Panc1 (cell line): ENCODE measurements at regions not wholly inside any gene's neighbourhood (a gene's known extent, or its start where the extent isn't known, plus 50 kb on each side); places are given as distances from the start of the nearest gene placed in this dataset.

Experiments used
- ATAC-seq: fragments of 200-7000 bp; cut with Tn5 transposase; 2 replicates; pipeline ENCODE4 v1.9.1; 2020; ENCODE audit warnings: mild to moderate bottlenecking, moderate library complexity
- BruUV-seq: library from RNA; stranded (reverse); fragments of 400-500 nt; replicated peaks from 2 replicates; lab custom pipeline; 2021; lab: Mats Ljungman, UMichigan
- CTCF ChIA-PET: fragments of 300-600 bp; sonication (Branson Sonifier 250); formaldehyde crosslinking; loops from one replicate; lab custom pipeline; 2022; ENCODE audit warnings: antibody characterized with exemption; lab: Charles Lee
- POLR2A ChIA-PET: fragments of 300-600 bp; sonication (Branson Sonifier 250); formaldehyde crosslinking; loops from one replicate; lab custom pipeline; 2022; ENCODE audit warnings: antibody characterized with exemption; lab: Charles Lee
- DNase-seq: peaks from one replicate; pipeline ENCODE4 v3.0.0-alpha.2; 2010; ENCODE audit warnings: low read depth, low spot score
- H3K27ac ChIP-seq: 2 replicates; pipeline ENCODE4 v1.5.1; 2011; ENCODE audit warnings: mild to moderate bottlenecking, low read length, inconsistent platforms
- H3K27me3 ChIP-seq: fragments of 200-500 bp; sonication (Bioruptor generic); 2 replicates; pipeline ENCODE4 v1.6.0; 2014; ENCODE audit warnings: low read length, inconsistent platforms; ENCODE audit not compliant: control insufficient read depth, insufficient read depth
- H3K36me3 ChIP-seq: fragments of 200-500 bp; sonication (Bioruptor generic); 2 replicates; pipeline ENCODE4 v1.5.1; 2014; ENCODE audit warnings: inconsistent platforms, mild to moderate bottlenecking, low read length, moderate library complexity; ENCODE audit not compliant: control insufficient read depth, insufficient read depth
- H3K4me1 ChIP-seq: 2 replicates; pipeline ENCODE4 v1.5.1; 2011; ENCODE audit warnings: inconsistent platforms, mild to moderate bottlenecking, low read length, moderate library complexity; ENCODE audit not compliant: control insufficient read depth, insufficient read depth
- H3K4me3 ChIP-seq, 2 experiments: 2 replicates each; pipeline ENCODE4 v1.5.1; 2011 to 2012; ENCODE audit warnings: low read depth in 2 of 2, low read length in 2 of 2, mild to moderate bottlenecking in 2 of 2, inconsistent platforms in 1 of 2, moderate library complexity in 1 of 2
- H3K9me3 ChIP-seq: fragments of 200-500 bp; sonication (Bioruptor generic); 2 replicates; pipeline ENCODE4 v1.5.1; 2014; ENCODE audit warnings: low read depth, mild to moderate bottlenecking, inconsistent platforms, low read length, moderate library complexity; ENCODE audit not compliant: control insufficient read depth, insufficient read depth
- CTCF ChIP-seq: fragments of 450-650 bp; IDR thresholded peaks from 2 replicates; pipeline ENCODE4 v1.5.1; 2017; ENCODE audit warnings: mild to moderate bottlenecking
- POLR2AphosphoS5 ChIP-seq: IDR thresholded peaks from 2 replicates; pipeline ENCODE4 v1.6.1; 2012; ENCODE audit warnings: mild to moderate bottlenecking, low read depth, low read length, moderate library complexity
- REST ChIP-seq, 2 experiments: IDR thresholded peaks; 2 replicates each; pipeline ENCODE4 v1.6.1; 2011 to 2012; ENCODE audit warnings: low read depth in 2 of 2, control low read depth in 1 of 2, low read length in 1 of 2, mild to moderate bottlenecking in 1 of 2, moderate library complexity in 1 of 2; ENCODE audit not compliant: insufficient read depth in 1 of 2
- SIN3A ChIP-seq: IDR thresholded peaks from 2 replicates; pipeline ENCODE4 v1.6.1; 2012; ENCODE audit warnings: low read depth, mild to moderate bottlenecking, low read length, moderate library complexity, borderline replicate concordance; ENCODE audit not compliant: insufficient read depth
- TCF7L2 ChIP-seq: IDR thresholded peaks from 2 replicates; pipeline ENCODE4 v1.6.1; 2011; ENCODE audit warnings: mild to moderate bottlenecking, low read depth, low read length, inconsistent platforms
- in situ Hi-C: cut with HindIII; loops from 2 replicates; pipeline ENCODE4 v1.10.0; 2016; ENCODE audit warnings: low sequenced_read_pairs, low pct_unique_long_range_greater_than_20kb
- intact Hi-C: fragments of 100-400 bp; cut with micrococcal nuclease; formaldehyde crosslinking; loops from one replicate; pipeline ENCODE4 v1.10.0; 2022; ENCODE audit not compliant: unreplicated experiment

GRCh38 chr12:98431089-98431488 lies 84.3 kb upstream of the TMPO start:
- DNase-seq: no peak
- no peak for TF ChIP-seq REST (IDR thresholded peaks at IDR 0.05; ENCODE audit: insufficient read depth in 1 of 2, low read depth in 2 of 2, low read length in 1 of 2)
- TF ChIP-seq TCF7L2: no peak
- no peak for TF ChIP-seq CTCF
- TF ChIP-seq POLR2AphosphoS5: no peak
- TF ChIP-seq SIN3A: no peak
- intact Hi-C loops: no loop called here
- BruUV-seq: no TSS peak
- POLR2A ChIA-PET: interaction anchor here (0.6 kb wide), 1 partner anchor 629 kb away, joined by 13 read pairs; no protein-coding TSS in a partner anchor
- in situ Hi-C loops: no loop called here
- Histone ChIP-seq H3K4me1 (no peaks in the 10 kb centered on the region), H3K9me3 (no peaks in the 10 kb centered on the region), H3K4me3 (no peak overlapping the region), H3K27me3 (no peaks in the 10 kb centered on the region), H3K36me3 (no peaks in the 10 kb centered on the region), H3K27ac (no peak overlapping the region)
- ATAC-seq: no peak
- CTCF ChIA-PET: no interaction called here

- intact Hi-C loops (no loop called here), in situ Hi-C loops (no loop called here)
- Histone ChIP-seq H3K4me1 (no peaks in the 10 kb centered on the region), H3K4me3 (no peak overlapping the region), H3K27me3 (no peaks in the 10 kb centered on the region; the same call in 1 of the 2 replicates), H3K9me3 (no peaks in the 10 kb centered on the region), H3K36me3 (no peaks in the 10 kb centered on the region), H3K27ac (no peak overlapping the region)
- ChIA-PET POLR2A (interaction anchor here (0.8 kb wide), 1 partner anchor 199 kb away, joined by 5 read pairs; no protein-coding TSS in a partner anchor), CTCF (no interaction called here)
- DNase-seq (no peak), ATAC-seq (no peak)
- TF ChIP-seq POLR2AphosphoS5 (no peak), TCF7L2 (no peak), REST (IDR thresholded peaks at IDR 0.05; ENCODE audit: insufficient read depth in 1 of 2, low read depth in 2 of 2, low read length in 1 of 2) (no peak), CTCF (no peak), SIN3A (no peak)
- no TSS peak for BruUV-seq
Measured at GRCh38 chr12:98437166-98437565, 78.2 kb upstream of the TMPO start.
